Endothelial cell of umbilical vein (primary cell): ENCODE measurements at regions not wholly inside any gene's neighbourhood (a gene's known extent, or its start where the extent isn't known, plus 50 kb on each side); places are given as distances from the start of the nearest gene placed in this dataset.

Experiments
- BruUV-seq: library from RNA; stranded (reverse); fragments of 400-500 nt; replicated peaks from 2 replicates; lab custom pipeline; 2021; lab: Mats Ljungman, UMichigan
- CTCF ChIA-PET: fragments of 300-600, 350-600 bp; sonication (Branson Sonifier 250); formaldehyde crosslinking; loops from one replicate; lab custom pipeline; 2021; ENCODE audit warnings: antibody characterized with exemption, inconsistent platforms; lab: Charles Lee
- POLR2A ChIA-PET: fragments of 300-600, 350-600 bp; sonication (Branson Sonifier 250); formaldehyde crosslinking; loops from one replicate; lab custom pipeline; 2021; ENCODE audit warnings: antibody characterized with exemption, inconsistent platforms; lab: Charles Lee
- DNase-seq: peaks from one replicate; pipeline ENCODE4 v3.0.0-alpha.2; 2011; ENCODE audit warnings: low read depth, low spot score
- FAIRE-seq: peaks from 2 replicates; lab custom pipeline; 2011; peaks lifted over from hg19 to GRCh38; lab: Jason Lieb, UNC
- H2AFZ ChIP-seq: 2 replicates; pipeline ENCODE4 v1.6.0; 2012; ENCODE audit warnings: low read depth, low read length, control low read depth, inconsistent platforms
- H3K27ac ChIP-seq: 2 replicates; pipeline ENCODE4 v1.5.1; 2011; ENCODE audit warnings: low read depth, mild to moderate bottlenecking, control low read depth, low read length, moderate library complexity; ENCODE audit not compliant: insufficient read depth
- H3K27me3 ChIP-seq, 2 experiments: 2 replicates each; pipeline versions ENCODE4 v1.6.0 to v1.6.1; 2011; ENCODE audit warnings: low read length in 2 of 2, mixed read lengths in 1 of 2; ENCODE audit not compliant: control insufficient read depth in 2 of 2, insufficient read depth in 2 of 2
- H3K36me3 ChIP-seq, 2 experiments: 2 replicates in 1 of 2; 3 replicates in 1 of 2; pipeline ENCODE4 v1.5.1; 2011; ENCODE audit warnings: low read length in 2 of 2, mild to moderate bottlenecking in 1 of 2, moderate library complexity in 1 of 2; ENCODE audit not compliant: control insufficient read depth in 2 of 2, insufficient read depth in 2 of 2; ENCODE audit errors: extremely low read depth in 1 of 2
- H3K4me1 ChIP-seq: 3 replicates; pipeline ENCODE4 v1.5.1; 2011; ENCODE audit warnings: mild to moderate bottlenecking, low read length; ENCODE audit not compliant: control insufficient read depth, insufficient read depth; ENCODE audit errors: extremely low read depth
- H3K4me2 ChIP-seq: 2 replicates; pipeline ENCODE4 v1.6.1; 2011; ENCODE audit warnings: low read length, control low read depth, mixed read lengths; ENCODE audit not compliant: insufficient read depth
- H3K4me3 ChIP-seq, 3 experiments: fragments of 200-600 bp in 1 of 3; sonication (generic), shearing (Covaris generic) in 1 of 3; replicated peaks in 1 of 3; 2 replicates each; pipeline ENCODE4 v1.5.1; 2011 to 2016; ENCODE audit warnings: control low read depth in 3 of 3, low read length in 3 of 3, mild to moderate bottlenecking in 2 of 3, inconsistent platforms in 1 of 3, low read depth in 1 of 3, moderate library complexity in 1 of 3; ENCODE audit not compliant: insufficient read depth in 1 of 3
- H3K79me2 ChIP-seq: 2 replicates; pipeline ENCODE4 v1.6.0; 2012; ENCODE audit warnings: low read length, inconsistent platforms; ENCODE audit not compliant: control insufficient read depth, insufficient read depth
- H3K9ac ChIP-seq: replicated peaks from 2 replicates; pipeline ENCODE3; 2011; ENCODE audit warnings: low read length, control low read depth; ENCODE audit not compliant: insufficient read depth; ENCODE audit errors: extremely low read depth
- H3K9me1 ChIP-seq: replicated peaks from 3 replicates; pipeline ENCODE4 v1.6.0; 2011; ENCODE audit warnings: mild to moderate bottlenecking, low read length; ENCODE audit not compliant: control insufficient read depth, insufficient read depth; ENCODE audit errors: extremely low read depth
- H3K9me3 ChIP-seq: replicated peaks from 2 replicates; pipeline ENCODE4 v1.5.1; 2012; ENCODE audit warnings: low read length, inconsistent platforms; ENCODE audit not compliant: control insufficient read depth, insufficient read depth
- H4K20me1 ChIP-seq: replicated peaks from 2 replicates; pipeline ENCODE3; 2011; ENCODE audit warnings: mild to moderate bottlenecking, low read length; ENCODE audit not compliant: control insufficient read depth, insufficient read depth; ENCODE audit errors: extremely low read depth
- EZH2 ChIP-seq: IDR thresholded peaks from 2 replicates; pipeline ENCODE4 v1.6.1; 2012; ENCODE audit warnings: borderline replicate concordance, low read depth, mild to moderate bottlenecking, moderate library complexity, low read length, inconsistent platforms; ENCODE audit not compliant: severe bottlenecking
- FOS ChIP-seq: IDR thresholded peaks from 2 replicates; pipeline ENCODE4 v1.6.1; 2011; ENCODE audit warnings: mild to moderate bottlenecking, low read length, moderate library complexity, borderline replicate concordance; ENCODE audit not compliant: insufficient read depth
- GATA2 ChIP-seq: IDR thresholded peaks from 2 replicates; pipeline ENCODE4 v1.7.0; 2011; ENCODE audit warnings: low read depth, mild to moderate bottlenecking, moderate library complexity, mixed read lengths, low read length; ENCODE audit not compliant: insufficient read length, insufficient read depth
- JUN ChIP-seq: IDR thresholded peaks from 2 replicates; pipeline ENCODE4 v1.6.1; 2011; ENCODE audit warnings: borderline replicate concordance, low read depth; ENCODE audit not compliant: insufficient read length, insufficient read depth
- MYC ChIP-seq: IDR thresholded peaks from one replicate; pipeline ENCODE4 v1.6.1; 2011; ENCODE audit warnings: mild to moderate bottlenecking, low read depth, low read length
- POLR2A ChIP-seq: IDR thresholded peaks from 2 replicates; pipeline ENCODE4 v1.6.1; 2012; ENCODE audit warnings: low read depth, mild to moderate bottlenecking, control low read depth, low read length
- POLR2AphosphoS5 ChIP-seq: IDR thresholded peaks from 2 replicates; pipeline ENCODE4 v1.6.1; 2012; ENCODE audit warnings: low read depth, mild to moderate bottlenecking, control low read depth, low read length, moderate library complexity; ENCODE audit not compliant: insufficient read depth
- dilution Hi-C: fragments of 300-500 bp; cut with MboI; formaldehyde crosslinking; loops from one replicate; pipeline ENCODE4 v1.15.0; 2019; ENCODE audit warnings: low sequenced_read_pairs; ENCODE audit not compliant: extremely low pct_ligation_motif_present
- intact Hi-C: fragments of 100-400 bp; cut with micrococcal nuclease; formaldehyde crosslinking; loops from one replicate; pipeline ENCODE4 v1.10.0; 2022
- TF ChIP-seq, protein P1 (sequence below), 2 donors: IDR thresholded peaks; 1 replicate in 1 of 2; 2 replicates in 1 of 2; pipeline ENCODE4 v1.5.1; 2011; ENCODE audit warnings: low read length in 2 of 2, mild to moderate bottlenecking in 2 of 2, moderate library complexity in 2 of 2, control low read depth in 1 of 2, inconsistent platforms in 1 of 2, low read depth in 1 of 2; ENCODE audit not compliant: insufficient read depth in 1 of 2; ENCODE audit errors: extremely low read depth in 1 of 2
- TF ChIP-seq, protein P2 (sequence below): IDR thresholded peaks from 2 replicates; pipeline ENCODE4 v1.6.1; 2011; ENCODE audit not compliant: insufficient read depth, insufficient read length

GRCh38 chr1:214777364-214777763, 174.4 kb downstream of the CENPF start:
- BruUV-seq: no TSS peak
- ChIA-PET POLR2A (no interaction called here), CTCF (interaction anchor here (1.1 kb wide), 1 partner anchor 12 kb away, joined by 3 read pairs; no protein-coding TSS in a partner anchor)
- no peaks in the 10 kb centered on the region for H3K27me3 ChIP-seq
- no peak for TF ChIP-seq POLR2AphosphoS5
- no peak for TF ChIP-seq GATA2
- TF ChIP-seq, protein P1, sequence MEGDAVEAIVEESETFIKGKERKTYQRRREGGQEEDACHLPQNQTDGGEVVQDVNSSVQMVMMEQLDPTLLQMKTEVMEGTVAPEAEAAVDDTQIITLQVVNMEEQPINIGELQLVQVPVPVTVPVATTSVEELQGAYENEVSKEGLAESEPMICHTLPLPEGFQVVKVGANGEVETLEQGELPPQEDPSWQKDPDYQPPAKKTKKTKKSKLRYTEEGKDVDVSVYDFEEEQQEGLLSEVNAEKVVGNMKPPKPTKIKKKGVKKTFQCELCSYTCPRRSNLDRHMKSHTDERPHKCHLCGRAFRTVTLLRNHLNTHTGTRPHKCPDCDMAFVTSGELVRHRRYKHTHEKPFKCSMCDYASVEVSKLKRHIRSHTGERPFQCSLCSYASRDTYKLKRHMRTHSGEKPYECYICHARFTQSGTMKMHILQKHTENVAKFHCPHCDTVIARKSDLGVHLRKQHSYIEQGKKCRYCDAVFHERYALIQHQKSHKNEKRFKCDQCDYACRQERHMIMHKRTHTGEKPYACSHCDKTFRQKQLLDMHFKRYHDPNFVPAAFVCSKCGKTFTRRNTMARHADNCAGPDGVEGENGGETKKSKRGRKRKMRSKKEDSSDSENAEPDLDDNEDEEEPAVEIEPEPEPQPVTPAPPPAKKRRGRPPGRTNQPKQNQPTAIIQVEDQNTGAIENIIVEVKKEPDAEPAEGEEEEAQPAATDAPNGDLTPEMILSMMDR (IDR thresholded peaks at IDR 0.05; ENCODE audit: extremely low read depth in 1 of 2, insufficient read depth in 1 of 2, low read depth in 1 of 2, low read length in 2 of 2): no peak
- TF ChIP-seq POLR2A: no peak
- TF ChIP-seq MYC: no peak
- TF ChIP-seq EZH2: no peak
- TF ChIP-seq, protein P2, sequence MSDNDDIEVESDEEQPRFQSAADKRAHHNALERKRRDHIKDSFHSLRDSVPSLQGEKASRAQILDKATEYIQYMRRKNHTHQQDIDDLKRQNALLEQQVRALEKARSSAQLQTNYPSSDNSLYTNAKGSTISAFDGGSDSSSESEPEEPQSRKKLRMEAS: no peak
- no peak for TF ChIP-seq FOS
- TF ChIP-seq JUN: no peak
- DNase-seq (no peak), FAIRE-seq (no peak)
- H2AFZ ChIP-seq: no peak overlapping the region
- no peak overlapping the region for H3K4me2 ChIP-seq
- H3K9ac ChIP-seq: no peak overlapping the region
- intact Hi-C loops: no loop called here
- no peaks in the 10 kb centered on the region for H3K9me3 ChIP-seq
- H3K36me3 ChIP-seq: no peaks in the 10 kb centered on the region
- no peaks in the 10 kb centered on the region for H3K79me2 ChIP-seq
- dilution Hi-C loops: no loop called here
- no peaks in the 10 kb centered on the region for H3K9me1 ChIP-seq
- H3K27ac ChIP-seq: no peak overlapping the region
- no peaks in the 10 kb centered on the region for H3K4me1 ChIP-seq
- no peak overlapping the region for H3K4me3 ChIP-seq
- H4K20me1 ChIP-seq: no peaks in the 10 kb centered on the region
